OCI-M1 (cell line): ENCODE measurements at regions not wholly inside any gene's neighbourhood (a gene's known extent, or its start where the extent isn't known, plus 50 kb on each side); places are given as distances from the start of the nearest gene placed in this dataset.
"Not testable (repeated sequence)": the region's sequence is repeated elsewhere in the genome, so short reads cannot be mapped to it uniquely, and the experiment has no call there.

Source experiments
- DNase-seq: peaks from one replicate; lab custom pipeline; 2025; lab: John Stamatoyannopoulos, UW

GRCh38 chrX:27404366-27404765 lies 58.8 kb downstream of the PPP4R3C start:
- no peak for DNase-seq

- no peak for DNase-seq
Observed at GRCh38 chrX:27399146-27399456, 64.0 kb downstream of the PPP4R3C start.

GRCh38 chrX:27391623-27392022 lies 71.5 kb downstream of the PPP4R3C start:
- DNase-seq = no peak

GRCh38 chrX:27381419-27381818 lies 81.7 kb downstream of the PPP4R3C start:
- DNase-seq = no peak

- no peak for DNase-seq
Observed at GRCh38 chrX:27380163-27380845, 82.8 kb downstream of the PPP4R3C start.

- DNase-seq = no peak
Observed at GRCh38 chrX:27354021-27354420, 109.1 kb downstream of the PPP4R3C start.

- peak; percentile 60 for DNase-seq
Observed at GRCh38 chrX:27350476-27350875, 112.7 kb downstream of the PPP4R3C start.

GRCh38 chrX:27336466-27337091 lies 126.6 kb downstream of the PPP4R3C start:
- DNase-seq = peak; percentile 82

GRCh38 chrX:27321632-27322031 lies 141.5 kb downstream of the PPP4R3C start:
- DNase-seq = no peak

- DNase-seq = no peak
Observed at GRCh38 chrX:27309406-27309805, 153.7 kb downstream of the PPP4R3C start.

GRCh38 chrX:27307546-27307945 lies 155.6 kb downstream of the PPP4R3C start:
- no peak for DNase-seq

- not testable (repeated sequence) for DNase-seq
Observed at GRCh38 chrX:27292552-27292951, 170.6 kb downstream of the PPP4R3C start.

- DNase-seq = no peak
Observed at GRCh38 chrX:27276751-27277150, 186.4 kb downstream of the PPP4R3C start.

GRCh38 chrX:27254656-27255055 lies 208.5 kb downstream of the PPP4R3C start:
- peak; percentile 68 for DNase-seq

GRCh38 chrX:27251369-27251768 lies 211.8 kb downstream of the PPP4R3C start:
- DNase-seq = no peak

GRCh38 chrX:27242581-27242980 lies 220.6 kb downstream of the PPP4R3C start:
- no peak for DNase-seq

- no peak for DNase-seq
Observed at GRCh38 chrX:27241981-27242380, 221.2 kb downstream of the PPP4R3C start.

GRCh38 chrX:27240042-27240441 lies 223.1 kb downstream of the PPP4R3C start:
- not testable (repeated sequence) for DNase-seq

GRCh38 chrX:27236681-27237080 lies 226.5 kb downstream of the PPP4R3C start:
- DNase-seq = no peak

- no peak for DNase-seq
Observed at GRCh38 chrX:27229721-27230120, 233.4 kb downstream of the PPP4R3C start.

- no peak for DNase-seq
Observed at GRCh38 chrX:27222661-27223060, 240.5 kb downstream of the PPP4R3C start.

GRCh38 chrX:27186671-27187070 lies 276.5 kb downstream of the PPP4R3C start:
- peak; percentile 63 for DNase-seq

GRCh38 chrX:27163236-27163635 lies 299.9 kb downstream of the PPP4R3C start:
- DNase-seq = no peak

- DNase-seq = no peak
Observed at GRCh38 chrX:27162496-27162895, 300.6 kb downstream of the PPP4R3C start.
